DOHH2 (cell line): ENCODE measurements at regions not wholly inside any gene's neighbourhood (a gene's known extent, or its start where the extent isn't known, plus 50 kb on each side); places are given as distances from the start of the nearest gene placed in this dataset.

Experiments used
- H3F3A ChIP-seq: fragments of 200-600 bp; sonication (generic), shearing (Covaris generic); 2 replicates; pipeline ENCODE4 v1.6.0; 2016; ENCODE audit warnings: antibody characterized with exemption, mild to moderate bottlenecking; ENCODE audit not compliant: control insufficient read depth, insufficient read depth
- H3K27ac ChIP-seq: fragments of 200-600 bp; sonication (generic); 2 replicates; pipeline ENCODE4 v1.5.1; 2014; ENCODE audit warnings: low read depth, mild to moderate bottlenecking, low read length, moderate library complexity
- H3K27me3 ChIP-seq: fragments of 200-600 bp; sonication (generic); 2 replicates; pipeline ENCODE4 v1.6.1; 2014; ENCODE audit warnings: mild to moderate bottlenecking, low read length, mixed read lengths; ENCODE audit not compliant: control insufficient read depth
- H3K36me3 ChIP-seq: fragments of 200-600 bp; sonication (generic); 2 replicates; pipeline ENCODE4 v1.6.1; 2014; ENCODE audit warnings: mild to moderate bottlenecking, low read length, moderate library complexity, mixed read lengths; ENCODE audit not compliant: control insufficient read depth
- H3K4me1 ChIP-seq: fragments of 200-600 bp; sonication (generic); 2 replicates; pipeline ENCODE4 v1.6.1; 2014; ENCODE audit warnings: mild to moderate bottlenecking, low read length, mixed read lengths; ENCODE audit not compliant: control insufficient read depth
- H3K4me2 ChIP-seq: fragments of 200-600 bp; sonication (generic); 2 replicates; pipeline ENCODE4 v1.6.0; 2014; ENCODE audit warnings: mild to moderate bottlenecking, low read length, moderate library complexity
- H3K4me3 ChIP-seq: fragments of 200-600 bp; sonication (generic); 2 replicates; pipeline ENCODE4 v1.5.1; 2014; ENCODE audit warnings: mild to moderate bottlenecking, low read length, mixed read lengths
- H3K79me2 ChIP-seq: fragments of 200-600 bp; sonication (generic); 2 replicates; pipeline ENCODE4 v1.6.1; 2014; ENCODE audit warnings: mild to moderate bottlenecking, low read length, mixed read lengths; ENCODE audit not compliant: control insufficient read depth
- H3K9me2 ChIP-seq: fragments of 200-600 bp; sonication (generic); replicated peaks from 2 replicates; pipeline ENCODE4 v1.6.1; 2014; ENCODE audit warnings: mild to moderate bottlenecking, low read length, mixed read lengths; ENCODE audit not compliant: control insufficient read depth
- H3K9me3 ChIP-seq: fragments of 200-600 bp; sonication (generic); 2 replicates; pipeline ENCODE4 v1.6.1; 2014; ENCODE audit warnings: antibody characterized with exemption, low read length, mixed read lengths; ENCODE audit not compliant: control insufficient read depth, insufficient read depth
- H4K20me1 ChIP-seq: fragments of 200-600 bp; sonication (generic); 2 replicates; pipeline ENCODE4 v1.6.0; 2014; ENCODE audit warnings: low read depth, mild to moderate bottlenecking, antibody characterized with exemption, low read length, moderate library complexity; ENCODE audit not compliant: control insufficient read depth, insufficient read depth
- EZH2phosphoT487 ChIP-seq: fragments of 200-600 bp; sonication (generic); IDR thresholded peaks from 2 replicates; pipeline ENCODE4 v1.6.1; 2017; ENCODE audit warnings: borderline replicate concordance, mild to moderate bottlenecking, antibody characterized with exemption, low read length, moderate library complexity, mixed read lengths
- TF ChIP-seq, protein P1 (sequence below): fragments of 200-600 bp; sonication (generic); IDR thresholded peaks from one replicate; pipeline ENCODE4 v1.5.1; 2014; ENCODE audit warnings: antibody characterized with exemption, mild to moderate bottlenecking, low read depth, low read length; ENCODE audit not compliant: poor library complexity, severe bottlenecking

DNA sequence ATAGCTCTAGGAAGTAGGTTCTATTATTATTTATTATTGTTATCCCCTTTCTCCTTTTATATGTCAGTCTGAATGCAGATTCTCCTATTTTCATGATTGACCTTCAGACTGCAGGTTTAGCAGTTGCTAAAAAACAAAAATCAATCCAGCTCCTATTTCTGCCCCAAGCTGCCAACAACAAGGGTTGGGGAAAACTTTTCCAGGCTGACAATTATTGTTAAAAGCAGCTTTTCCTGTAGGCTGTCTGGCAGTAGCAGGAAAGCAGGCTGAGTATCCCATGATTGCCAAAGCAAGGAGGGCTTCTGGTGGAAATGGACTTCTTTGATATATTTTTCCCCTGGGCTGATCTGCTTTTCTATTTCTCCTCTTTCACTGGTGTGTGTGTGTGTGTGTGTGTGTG is 78.0 kb upstream of the CTLA4 start:
- Histone ChIP-seq H3K79me2 (no peaks in the 10 kb centered on the region), H3K27me3 (peaks cover 7% of the 10 kb centered on the region), H3F3A (no peaks in the 10 kb centered on the region), H3K4me1 (no peaks in the 10 kb centered on the region), H3K27ac (no peak overlapping the region), H4K20me1 (no peaks in the 10 kb centered on the region), H3K36me3 (no peaks in the 10 kb centered on the region), H3K4me2 (no peak overlapping the region), H3K9me2 (no peaks in the 10 kb centered on the region), H3K4me3 (no peak overlapping the region), H3K9me3 (no peaks in the 10 kb centered on the region)
- TF ChIP-seq, protein P1, sequence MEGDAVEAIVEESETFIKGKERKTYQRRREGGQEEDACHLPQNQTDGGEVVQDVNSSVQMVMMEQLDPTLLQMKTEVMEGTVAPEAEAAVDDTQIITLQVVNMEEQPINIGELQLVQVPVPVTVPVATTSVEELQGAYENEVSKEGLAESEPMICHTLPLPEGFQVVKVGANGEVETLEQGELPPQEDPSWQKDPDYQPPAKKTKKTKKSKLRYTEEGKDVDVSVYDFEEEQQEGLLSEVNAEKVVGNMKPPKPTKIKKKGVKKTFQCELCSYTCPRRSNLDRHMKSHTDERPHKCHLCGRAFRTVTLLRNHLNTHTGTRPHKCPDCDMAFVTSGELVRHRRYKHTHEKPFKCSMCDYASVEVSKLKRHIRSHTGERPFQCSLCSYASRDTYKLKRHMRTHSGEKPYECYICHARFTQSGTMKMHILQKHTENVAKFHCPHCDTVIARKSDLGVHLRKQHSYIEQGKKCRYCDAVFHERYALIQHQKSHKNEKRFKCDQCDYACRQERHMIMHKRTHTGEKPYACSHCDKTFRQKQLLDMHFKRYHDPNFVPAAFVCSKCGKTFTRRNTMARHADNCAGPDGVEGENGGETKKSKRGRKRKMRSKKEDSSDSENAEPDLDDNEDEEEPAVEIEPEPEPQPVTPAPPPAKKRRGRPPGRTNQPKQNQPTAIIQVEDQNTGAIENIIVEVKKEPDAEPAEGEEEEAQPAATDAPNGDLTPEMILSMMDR = no peak
- no peak for TF ChIP-seq EZH2phosphoT487

DNA sequence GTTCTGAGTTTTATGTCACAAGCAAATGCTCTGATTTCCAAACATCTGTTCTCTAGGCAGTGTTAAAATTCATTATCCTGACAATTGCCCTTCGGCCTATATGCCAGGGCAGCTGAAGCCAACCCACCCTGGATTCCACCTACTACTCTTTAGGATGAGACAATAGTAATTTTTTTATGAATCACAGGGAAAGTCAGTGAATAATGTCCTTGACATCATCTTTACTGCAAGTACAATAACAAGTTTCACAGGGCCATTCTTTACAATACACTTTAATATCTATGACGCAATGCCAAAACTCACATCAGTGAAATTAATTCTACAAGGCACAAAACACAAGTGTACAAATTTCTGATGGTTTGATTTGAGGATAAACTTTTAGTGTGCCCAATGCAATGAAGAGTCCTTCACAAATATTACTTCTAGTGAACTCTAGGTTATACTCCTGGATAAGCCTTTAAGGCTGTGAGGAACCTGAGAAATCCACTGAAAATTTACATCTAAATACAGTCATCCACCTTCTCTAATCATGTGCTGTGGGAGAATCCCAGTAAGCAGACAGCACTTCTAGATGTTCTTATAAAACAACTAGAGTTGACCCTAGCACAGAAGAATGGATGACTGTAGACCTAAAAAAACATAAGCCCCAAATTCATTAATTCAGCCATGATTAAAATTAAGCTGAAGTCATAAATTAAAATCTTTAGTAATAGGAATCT is 77.3 kb upstream of the CTLA4 start:
- H3K36me3 ChIP-seq = no peaks in the 10 kb centered on the region
- peaks cover 7% of the 10 kb centered on the region for H3K27me3 ChIP-seq
- H3K4me3 ChIP-seq = no peak overlapping the region
- H3K4me2 ChIP-seq = no peak overlapping the region
- no peaks in the 10 kb centered on the region for H3K79me2 ChIP-seq
- H4K20me1 ChIP-seq = no peaks in the 10 kb centered on the region
- H3F3A ChIP-seq = no peaks in the 10 kb centered on the region
- no peaks in the 10 kb centered on the region for H3K4me1 ChIP-seq
- H3K27ac ChIP-seq = no peak overlapping the region
- TF ChIP-seq, protein P1 = no peak
- TF ChIP-seq EZH2phosphoT487 = no peak
- no peaks in the 10 kb centered on the region for H3K9me3 ChIP-seq
- H3K9me2 ChIP-seq = no peaks in the 10 kb centered on the region

DNA sequence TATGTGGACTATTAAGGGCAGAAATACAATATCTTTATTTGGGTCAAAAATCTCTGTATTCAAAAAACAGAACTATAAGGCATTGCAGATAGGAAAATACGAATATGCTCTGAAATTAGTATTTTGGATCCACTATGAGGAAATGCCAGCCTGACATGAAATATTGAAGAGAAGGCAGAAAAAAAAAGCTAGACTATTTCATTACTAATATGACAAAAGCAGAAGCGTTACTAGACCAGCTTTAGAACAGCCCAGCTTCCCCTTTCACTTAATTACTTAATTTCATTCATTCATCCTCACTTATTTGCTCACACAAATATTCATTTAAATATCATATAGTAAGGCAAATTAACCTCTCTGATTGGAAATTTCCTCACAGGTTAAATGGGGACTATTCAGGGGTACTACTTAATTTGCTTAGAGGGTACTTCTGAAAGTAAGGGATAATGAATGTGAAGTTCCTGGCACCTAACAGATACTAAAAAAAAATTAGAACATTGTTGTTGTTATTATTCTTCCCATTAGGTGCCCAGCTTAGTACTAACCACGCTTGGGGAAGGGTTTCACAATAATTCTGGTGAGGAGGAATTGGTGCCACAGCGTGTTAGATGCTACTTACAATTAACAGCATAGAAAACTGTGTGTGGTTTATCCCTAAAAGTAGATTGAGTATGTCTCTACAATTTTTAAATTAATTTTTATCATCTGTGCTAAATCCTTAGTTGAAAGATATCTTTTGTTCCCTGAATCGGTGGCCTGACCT is 71.1 kb upstream of the CTLA4 start:
- H3K27me3 ChIP-seq = peaks cover 9% of the 10 kb centered on the region; the same call in 1 of the 2 replicates
- H3K36me3 ChIP-seq = no peaks in the 10 kb centered on the region
- no peak overlapping the region for H3K4me3 ChIP-seq
- H3K4me2 ChIP-seq = no peak overlapping the region
- no peaks in the 10 kb centered on the region for H3K79me2 ChIP-seq
- H4K20me1 ChIP-seq = no peaks in the 10 kb centered on the region
- H3F3A ChIP-seq = no peaks in the 10 kb centered on the region
- TF ChIP-seq, protein P1 = no peak
- TF ChIP-seq EZH2phosphoT487 = no peak
- no peaks in the 10 kb centered on the region for H3K9me2 ChIP-seq
- H3K9me3 ChIP-seq = no peaks in the 10 kb centered on the region
- H3K27ac ChIP-seq = no peak overlapping the region
- H3K4me1 ChIP-seq = no peaks in the 10 kb centered on the region
